ENCODE measurements at regions not wholly inside any gene's neighbourhood (a gene's known extent, or its start where the extent isn't known, plus 50 kb on each side); places are given as distances from the start of the nearest gene placed in this dataset.

DNA sequence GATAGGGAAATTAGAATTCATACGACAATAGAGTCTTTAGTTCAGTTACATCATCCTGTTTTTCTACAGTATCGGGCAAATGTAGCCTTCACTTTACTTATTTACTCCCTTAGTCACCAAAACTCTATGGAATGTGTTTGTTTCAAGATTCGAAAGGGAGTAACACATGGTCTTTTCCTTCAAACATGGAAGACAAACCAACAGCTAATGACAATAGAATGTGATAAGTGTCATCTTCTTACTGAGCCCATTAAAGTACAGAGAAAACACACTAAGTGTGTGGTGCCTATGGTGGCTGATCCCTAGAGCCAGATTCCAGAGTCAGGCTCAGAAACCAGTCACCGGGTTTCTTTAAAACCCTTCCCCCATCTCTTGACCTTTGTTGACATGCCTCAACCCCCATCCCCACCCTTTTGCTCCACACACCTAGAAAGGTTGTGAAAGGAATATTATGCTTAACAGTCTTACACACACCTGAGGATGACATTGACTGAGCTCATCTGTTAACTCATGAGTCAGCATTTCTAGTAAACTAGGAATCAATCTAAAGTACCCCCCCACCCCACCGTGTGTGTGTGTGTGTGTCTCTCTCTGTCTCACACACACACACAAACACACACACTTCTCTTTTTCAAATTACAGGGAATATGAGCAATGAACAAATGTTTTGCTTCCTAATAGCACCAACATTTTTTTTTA is 549.6 kb upstream of the CCDC54 start:
- Mint-ChIP-seq H3K4me1 (peaks cover 35% of the 10 kb centered on the region), H3K9me3 (peaks cover 23% of the 10 kb centered on the region), H3K36me3 (ENCODE audit: low read depth) (peaks cover 15% of the 10 kb centered on the region), H3K27me3 (ENCODE audit: low read depth) (no peaks in the 10 kb centered on the region), H3K27ac (peak overlapping the region; percentile 69 to 89 (median 84)), H3K4me3 (no peak overlapping the region)
- TF ChIP-seq, protein P1, sequence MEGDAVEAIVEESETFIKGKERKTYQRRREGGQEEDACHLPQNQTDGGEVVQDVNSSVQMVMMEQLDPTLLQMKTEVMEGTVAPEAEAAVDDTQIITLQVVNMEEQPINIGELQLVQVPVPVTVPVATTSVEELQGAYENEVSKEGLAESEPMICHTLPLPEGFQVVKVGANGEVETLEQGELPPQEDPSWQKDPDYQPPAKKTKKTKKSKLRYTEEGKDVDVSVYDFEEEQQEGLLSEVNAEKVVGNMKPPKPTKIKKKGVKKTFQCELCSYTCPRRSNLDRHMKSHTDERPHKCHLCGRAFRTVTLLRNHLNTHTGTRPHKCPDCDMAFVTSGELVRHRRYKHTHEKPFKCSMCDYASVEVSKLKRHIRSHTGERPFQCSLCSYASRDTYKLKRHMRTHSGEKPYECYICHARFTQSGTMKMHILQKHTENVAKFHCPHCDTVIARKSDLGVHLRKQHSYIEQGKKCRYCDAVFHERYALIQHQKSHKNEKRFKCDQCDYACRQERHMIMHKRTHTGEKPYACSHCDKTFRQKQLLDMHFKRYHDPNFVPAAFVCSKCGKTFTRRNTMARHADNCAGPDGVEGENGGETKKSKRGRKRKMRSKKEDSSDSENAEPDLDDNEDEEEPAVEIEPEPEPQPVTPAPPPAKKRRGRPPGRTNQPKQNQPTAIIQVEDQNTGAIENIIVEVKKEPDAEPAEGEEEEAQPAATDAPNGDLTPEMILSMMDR (IDR thresholded peaks at IDR 0.05; ENCODE audit: unreplicated experiment in 3 of 3), result no peak

GRCh38 chr3:106829206-106829605 is 548.0 kb upstream of the CCDC54 start:
- Mint-ChIP-seq H3K27me3 (ENCODE audit: low read depth) (no peaks in the 10 kb centered on the region), H3K36me3 (ENCODE audit: low read depth) (peaks cover 18% of the 10 kb centered on the region), H3K4me1 (peaks cover 29% of the 10 kb centered on the region), H3K27ac (peak overlapping the region in 1 of 3 experiments; percentile 19), H3K9me3 (peaks cover 27% of the 10 kb centered on the region), H3K4me3 (no peak overlapping the region)
- TF ChIP-seq, protein P1 (IDR thresholded peaks at IDR 0.05; ENCODE audit: unreplicated experiment in 3 of 3), result no peak

DNA sequence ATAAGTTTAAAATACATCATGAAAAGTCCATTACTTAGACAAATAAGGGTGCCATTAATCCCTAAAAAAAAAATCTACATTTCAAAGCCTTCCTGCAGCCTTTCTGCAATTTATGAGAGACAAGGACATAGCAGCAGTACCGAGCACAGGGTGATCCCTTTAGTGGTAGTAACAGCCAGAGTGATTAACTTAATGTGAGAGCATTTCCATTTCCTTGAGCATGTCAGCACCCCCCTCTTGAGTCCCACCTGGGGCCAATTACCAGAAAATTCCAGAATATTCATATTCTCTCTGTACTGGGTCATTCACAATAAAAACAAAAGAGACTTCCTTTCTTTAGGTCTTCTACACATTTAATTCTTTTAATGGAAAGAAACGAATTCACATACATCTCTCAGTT is 546.9 kb upstream of the CCDC54 start:
- no peaks in the 10 kb centered on the region for H3K27me3 Mint-ChIP-seq (ENCODE audit: low read depth)
- peaks cover 21% of the 10 kb centered on the region for H3K4me1 Mint-ChIP-seq
- TF ChIP-seq, protein P1 (IDR thresholded peaks at IDR 0.05; ENCODE audit: unreplicated experiment in 3 of 3), result no peak
- peak overlapping the region in 1 of 3 experiments; percentile 14 for H3K27ac Mint-ChIP-seq
- H3K4me3 Mint-ChIP-seq, result no peak overlapping the region
- H3K9me3 Mint-ChIP-seq, result peaks cover 27% of the 10 kb centered on the region
- H3K36me3 Mint-ChIP-seq (ENCODE audit: low read depth), result peaks cover 18% of the 10 kb centered on the region

DNA sequence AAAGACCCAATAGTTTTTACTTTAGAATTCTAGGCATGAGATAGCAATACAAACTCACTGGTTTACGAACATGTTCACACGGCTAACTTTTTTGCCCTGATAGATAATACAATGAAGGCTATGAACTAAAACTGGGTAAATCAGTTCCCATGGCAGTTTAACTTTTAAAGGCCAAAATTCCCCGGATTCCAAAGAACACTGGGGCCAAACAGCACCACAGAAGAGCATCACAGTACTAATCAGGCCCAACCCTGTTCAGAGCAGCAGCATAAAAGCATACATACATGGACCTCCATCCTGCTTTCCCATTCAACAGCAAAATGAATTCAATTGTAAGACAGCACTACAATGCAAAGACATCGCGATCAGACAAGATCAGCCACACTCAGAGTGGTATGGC is 540.3 kb upstream of the CCDC54 start:
- no peaks in the 10 kb centered on the region for H3K27me3 Mint-ChIP-seq (ENCODE audit: low read depth)
- H3K9me3 Mint-ChIP-seq, result peaks cover 13% of the 10 kb centered on the region
- peak overlapping the region in 2 of 3 experiments; percentile 70 to 77 for H3K4me3 Mint-ChIP-seq
- peaks cover 10% of the 10 kb centered on the region for H3K36me3 Mint-ChIP-seq (ENCODE audit: low read depth)
- H3K27ac Mint-ChIP-seq, result peak overlapping the region in 2 of 3 experiments; percentile 2 to 21
- TF ChIP-seq, protein P1 (IDR thresholded peaks at IDR 0.05; ENCODE audit: unreplicated experiment in 3 of 3), result no peak
- H3K4me1 Mint-ChIP-seq, result peaks cover 29% of the 10 kb centered on the region

- H3K27me3 Mint-ChIP-seq (ENCODE audit: low read depth), result no peaks in the 10 kb centered on the region
- TF ChIP-seq, protein P1 (IDR thresholded peaks at IDR 0.05; ENCODE audit: unreplicated experiment in 3 of 3), result no peak
- peak overlapping the region in 2 of 3 experiments; percentile 11 to 77 for H3K4me3 Mint-ChIP-seq
- peaks cover 6% of the 10 kb centered on the region for H3K9me3 Mint-ChIP-seq
- H3K36me3 Mint-ChIP-seq (ENCODE audit: low read depth), result peaks cover 3% of the 10 kb centered on the region
- H3K27ac Mint-ChIP-seq, result peak overlapping the region in 1 of 3 experiments; percentile 2
- H3K4me1 Mint-ChIP-seq, result peaks cover 36% of the 10 kb centered on the region
Measured at GRCh38 chr3:106837616-106838015, 539.6 kb upstream of the CCDC54 start.
